ENCODE measurements at regions not wholly inside any gene's neighbourhood (a gene's known extent, or its start where the extent isn't known, plus 50 kb on each side); places are given as distances from the start of the nearest gene placed in this dataset.

GRCh38 chr15:98113327-98113726 is 152.8 kb downstream of the ARRDC4 start:
- Histone ChIP-seq H3K4me3 (no peak overlapping the region), H3K36me3 (no peaks in the 10 kb centered on the region), H3K9me3 (peaks cover 16% of the 10 kb centered on the region), H3K9ac (no peak overlapping the region), H3K4me2 (no peak overlapping the region), H3K27me3 (no peaks in the 10 kb centered on the region), H4K20me1 (no peaks in the 10 kb centered on the region), H3K27ac (no peak overlapping the region), H3K4me1 (no peaks in the 10 kb centered on the region)
- TF ChIP-seq Cebpa-rat (IDR thresholded peaks at IDR 0.05) = no peak

DNA sequence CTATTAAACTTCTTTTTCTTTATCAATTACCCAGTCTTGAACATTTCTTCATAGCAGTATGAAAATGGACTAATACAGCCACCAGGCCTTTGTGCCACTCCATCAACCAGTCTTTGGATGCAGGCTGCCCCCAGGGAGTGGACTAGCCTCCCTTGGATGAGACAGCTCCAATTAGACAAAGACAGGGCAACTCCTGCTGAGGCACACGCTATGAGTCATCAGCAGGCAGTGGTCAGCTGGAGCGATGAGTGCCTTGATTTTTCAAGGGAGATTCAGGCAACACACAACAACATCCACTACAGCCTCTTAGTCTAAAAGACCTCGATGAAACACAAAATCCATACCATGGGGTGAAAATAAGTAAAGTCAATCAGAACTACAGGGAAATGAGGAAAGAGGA is 160.1 kb downstream of the ARRDC4 start:
- Histone ChIP-seq H4K20me1 (no peaks in the 10 kb centered on the region), H3K36me3 (no peaks in the 10 kb centered on the region), H3K4me2 (no peak overlapping the region), H3K9ac (no peak overlapping the region), H3K27me3 (no peaks in the 10 kb centered on the region), H3K9me3 (no peaks in the 10 kb centered on the region), H3K4me1 (no peaks in the 10 kb centered on the region), H3K4me3 (no peak overlapping the region), H3K27ac (no peak overlapping the region)
- no peak for TF ChIP-seq Cebpa-rat (IDR thresholded peaks at IDR 0.05)

GRCh38 chr15:98121536-98121935 is 161.0 kb downstream of the ARRDC4 start:
- Histone ChIP-seq H4K20me1 (no peaks in the 10 kb centered on the region), H3K36me3 (no peaks in the 10 kb centered on the region), H3K9ac (no peak overlapping the region), H3K4me3 (no peak overlapping the region), H3K4me2 (no peak overlapping the region), H3K27me3 (no peaks in the 10 kb centered on the region), H3K4me1 (no peaks in the 10 kb centered on the region), H3K27ac (no peak overlapping the region), H3K9me3 (no peaks in the 10 kb centered on the region)
- no peak for TF ChIP-seq Cebpa-rat (IDR thresholded peaks at IDR 0.05)

GRCh38 chr15:98121957-98122356 is 161.5 kb downstream of the ARRDC4 start:
- Histone ChIP-seq H4K20me1 (no peaks in the 10 kb centered on the region), H3K9ac (no peak overlapping the region), H3K9me3 (no peaks in the 10 kb centered on the region), H3K27me3 (no peaks in the 10 kb centered on the region), H3K36me3 (no peaks in the 10 kb centered on the region), H3K27ac (no peak overlapping the region), H3K4me1 (no peaks in the 10 kb centered on the region), H3K4me2 (no peak overlapping the region), H3K4me3 (no peak overlapping the region)
- no peak for TF ChIP-seq Cebpa-rat (IDR thresholded peaks at IDR 0.05)

DNA sequence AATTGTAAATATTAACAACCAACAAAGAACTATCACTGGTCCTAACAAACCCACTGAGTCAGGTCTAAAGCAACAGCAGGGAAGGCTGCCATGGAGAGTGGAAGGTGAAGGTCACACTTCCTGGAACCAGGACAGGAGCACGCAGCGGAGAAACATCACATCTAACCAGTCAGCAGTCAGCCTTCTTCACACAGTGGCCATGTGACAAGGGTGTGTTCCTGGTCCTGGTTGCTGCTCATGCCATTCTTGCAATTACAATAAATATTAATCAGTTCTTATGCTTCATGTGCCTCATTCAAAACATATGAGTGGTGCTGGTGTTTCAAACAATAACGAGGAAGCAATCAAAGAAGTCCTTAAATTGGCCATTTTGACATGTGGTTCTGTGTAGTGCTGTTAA is 162.8 kb downstream of the ARRDC4 start:
- TF ChIP-seq Cebpa-rat (IDR thresholded peaks at IDR 0.05) = no peak
- no peak overlapping the region for H3K9ac ChIP-seq
- H3K4me1 ChIP-seq = no peaks in the 10 kb centered on the region
- no peaks in the 10 kb centered on the region for H3K27me3 ChIP-seq
- H3K27ac ChIP-seq = no peak overlapping the region
- H4K20me1 ChIP-seq = no peaks in the 10 kb centered on the region
- H3K4me3 ChIP-seq = no peak overlapping the region
- no peaks in the 10 kb centered on the region for H3K9me3 ChIP-seq
- H3K36me3 ChIP-seq = no peaks in the 10 kb centered on the region
- H3K4me2 ChIP-seq = no peak overlapping the region

- H3K4me2 ChIP-seq = no peak overlapping the region
- H4K20me1 ChIP-seq = no peaks in the 10 kb centered on the region
- no peak overlapping the region for H3K4me3 ChIP-seq
- no peak for TF ChIP-seq Cebpa-rat (IDR thresholded peaks at IDR 0.05)
- H3K4me1 ChIP-seq = no peaks in the 10 kb centered on the region
- H3K9me3 ChIP-seq = no peaks in the 10 kb centered on the region
- no peak overlapping the region for H3K27ac ChIP-seq
- no peak overlapping the region for H3K9ac ChIP-seq
- H3K36me3 ChIP-seq = no peaks in the 10 kb centered on the region
- H3K27me3 ChIP-seq = no peaks in the 10 kb centered on the region
Measured at GRCh38 chr15:98123834-98124233, 163.3 kb downstream of the ARRDC4 start.

- H3K9ac ChIP-seq = no peak overlapping the region
- H4K20me1 ChIP-seq = no peaks in the 10 kb centered on the region
- H3K4me3 ChIP-seq = no peak overlapping the region
- H3K9me3 ChIP-seq = peaks cover 4% of the 10 kb centered on the region; the same call in 1 of the 2 replicates
- H3K27me3 ChIP-seq = no peaks in the 10 kb centered on the region
- TF ChIP-seq Cebpa-rat (IDR thresholded peaks at IDR 0.05) = no peak
- no peak overlapping the region for H3K27ac ChIP-seq
- H3K4me1 ChIP-seq = no peaks in the 10 kb centered on the region
- H3K36me3 ChIP-seq = no peaks in the 10 kb centered on the region
- H3K4me2 ChIP-seq = no peak overlapping the region
Measured at GRCh38 chr15:98124581-98124980, 164.1 kb downstream of the ARRDC4 start.

GRCh38 chr15:98126326-98127085 is 166.0 kb downstream of the ARRDC4 start:
- no peaks in the 10 kb centered on the region for H3K36me3 ChIP-seq
- no peak for TF ChIP-seq Cebpa-rat (IDR thresholded peaks at IDR 0.05)
- no peaks in the 10 kb centered on the region for H3K27me3 ChIP-seq
- no peak overlapping the region for H3K4me3 ChIP-seq
- H3K9me3 ChIP-seq = peaks cover 17% of the 10 kb centered on the region; the same call in 1 of the 2 replicates
- H3K4me2 ChIP-seq = no peak overlapping the region
- H3K4me1 ChIP-seq = no peaks in the 10 kb centered on the region
- H4K20me1 ChIP-seq = no peaks in the 10 kb centered on the region
- H3K9ac ChIP-seq = no peak overlapping the region
- H3K27ac ChIP-seq = no peak overlapping the region

GRCh38 chr15:98127586-98127985 is 167.1 kb downstream of the ARRDC4 start:
- H3K9ac ChIP-seq = no peak overlapping the region; the same call in 1 of the 2 replicates
- no peaks in the 10 kb centered on the region for H4K20me1 ChIP-seq
- TF ChIP-seq Cebpa-rat (IDR thresholded peaks at IDR 0.05) = no peak
- peaks cover 17% of the 10 kb centered on the region; the same call in 1 of the 2 replicates for H3K9me3 ChIP-seq
- no peak overlapping the region for H3K4me3 ChIP-seq
- H3K27ac ChIP-seq = no peak overlapping the region
- no peaks in the 10 kb centered on the region for H3K4me1 ChIP-seq
- H3K36me3 ChIP-seq = no peaks in the 10 kb centered on the region
- no peak overlapping the region for H3K4me2 ChIP-seq
- H3K27me3 ChIP-seq = no peaks in the 10 kb centered on the region

GRCh38 chr15:98131924-98132323 is 171.4 kb downstream of the ARRDC4 start:
- Histone ChIP-seq H3K27ac (no peak overlapping the region), H3K9ac (no peak overlapping the region), H4K20me1 (no peaks in the 10 kb centered on the region), H3K4me1 (no peaks in the 10 kb centered on the region; the same call in 1 of the 2 replicates), H3K36me3 (no peaks in the 10 kb centered on the region), H3K4me2 (no peak overlapping the region), H3K9me3 (peaks cover 28% of the 10 kb centered on the region; the same call in 1 of the 2 replicates), H3K4me3 (no peak overlapping the region), H3K27me3 (no peaks in the 10 kb centered on the region)
- TF ChIP-seq Cebpa-rat (IDR thresholded peaks at IDR 0.05) = no peak

Measured in BLaER1 (cell line).